Fibroblast of skin of left biceps (primary cell): ENCODE measurements at regions not wholly inside any gene's neighbourhood (a gene's known extent, or its start where the extent isn't known, plus 50 kb on each side); places are given as distances from the start of the nearest gene placed in this dataset.

ENCODE experiments used
- DNase-seq, 2 experiments: peaks; one replicate each; pipeline ENCODE4 v3.0.0-alpha.2; 2013; ENCODE audit warnings: low read depth in 2 of 2

DNA sequence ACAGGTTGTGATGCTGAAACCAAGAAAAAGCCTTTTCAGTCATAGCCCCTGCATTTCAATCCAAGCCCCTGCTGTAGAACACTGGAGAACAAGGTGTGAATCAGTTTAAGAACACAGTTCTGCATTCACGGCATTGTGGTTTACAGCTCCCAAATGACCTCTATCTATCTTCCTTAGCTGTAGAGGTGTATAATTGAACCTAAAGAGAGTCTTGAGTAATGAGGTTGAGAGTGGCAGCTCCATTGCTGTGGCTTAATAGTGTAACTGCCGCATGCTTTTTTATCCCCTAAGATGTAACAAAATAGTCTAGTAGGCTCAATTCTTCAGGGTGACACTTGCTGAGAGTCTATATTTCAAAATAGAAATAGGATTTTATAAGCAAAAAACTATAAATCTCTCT, 121.3 kb upstream of the EPHA4 start:
- no peak for DNase-seq

DNA sequence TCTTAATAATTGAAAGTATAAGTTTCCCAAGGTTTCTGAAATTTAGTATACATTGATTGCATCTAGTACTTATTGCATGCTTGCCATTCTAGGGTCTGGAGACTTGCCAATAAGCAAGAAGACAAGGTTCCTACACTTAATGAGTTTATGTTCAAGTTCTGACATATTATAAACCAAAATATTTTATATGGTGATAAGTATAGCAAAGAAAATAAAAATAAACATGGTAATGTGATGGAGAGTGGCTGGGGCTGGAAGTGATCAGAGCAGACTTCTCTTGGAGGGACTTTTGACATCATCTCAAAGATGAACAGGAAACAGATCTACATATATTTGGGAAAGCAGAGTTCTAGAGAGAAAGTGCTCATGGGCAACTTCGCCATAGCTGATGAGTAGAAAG, 119.5 kb upstream of the EPHA4 start:
- DNase-seq: no peak

DNA sequence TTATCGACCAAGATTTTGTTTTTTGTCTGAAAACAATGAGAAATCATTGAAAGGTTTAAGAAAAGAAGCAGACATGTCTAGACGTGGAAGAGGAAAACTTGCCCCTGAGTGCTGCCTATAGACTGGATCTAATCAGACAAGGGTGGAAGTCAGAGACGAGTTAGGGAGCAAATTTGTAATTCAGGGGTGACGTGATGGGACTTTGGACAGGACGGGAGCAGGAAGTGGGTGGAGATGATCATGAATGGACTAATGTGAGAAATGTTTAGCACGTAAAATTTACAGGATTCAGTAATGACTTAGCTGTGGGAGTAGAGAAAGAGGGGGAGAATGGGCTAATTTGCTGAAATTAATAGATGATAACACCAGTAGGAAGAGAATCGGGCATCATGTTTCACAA, 117.0 kb upstream of the EPHA4 start:
- DNase-seq: no peak

DNA sequence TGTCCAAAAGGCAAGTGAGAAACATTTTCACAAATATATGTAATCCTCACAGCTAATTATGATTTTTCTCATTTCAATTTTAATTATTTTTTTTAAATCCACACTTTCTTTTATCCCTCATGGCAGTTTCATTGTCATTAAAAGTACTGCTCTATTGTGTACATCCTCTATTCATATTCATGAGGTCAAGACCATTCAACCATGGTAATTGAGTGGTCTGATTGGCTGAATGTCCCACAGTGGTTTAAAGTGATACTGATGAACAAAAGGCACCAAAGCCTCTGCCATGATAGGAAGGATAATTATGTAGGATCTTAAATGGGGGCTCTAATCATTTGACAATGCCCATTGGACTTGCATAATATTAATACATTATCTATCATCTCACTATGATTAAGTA, 108.4 kb upstream of the EPHA4 start:
- DNase-seq: no peak

DNA sequence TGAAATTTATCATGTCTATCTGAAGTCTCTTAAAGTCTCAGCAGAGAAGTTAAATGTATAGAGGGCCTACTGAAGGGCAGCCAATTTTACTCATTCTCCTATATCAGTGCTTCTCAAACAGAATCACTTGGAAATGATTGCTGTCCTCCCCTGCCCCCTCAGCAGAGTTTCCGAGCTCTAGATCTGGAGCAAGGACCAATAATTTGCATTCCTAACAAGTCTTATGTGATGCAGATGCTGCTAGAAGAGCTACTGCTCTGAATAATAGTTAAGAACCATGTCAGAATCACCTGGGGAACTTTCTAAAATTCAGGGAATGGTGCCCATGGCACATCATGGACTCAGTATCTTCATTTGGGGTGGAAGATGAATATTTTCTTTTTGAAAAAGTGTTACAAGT, 105.6 kb upstream of the EPHA4 start:
- no peak for DNase-seq

DNA sequence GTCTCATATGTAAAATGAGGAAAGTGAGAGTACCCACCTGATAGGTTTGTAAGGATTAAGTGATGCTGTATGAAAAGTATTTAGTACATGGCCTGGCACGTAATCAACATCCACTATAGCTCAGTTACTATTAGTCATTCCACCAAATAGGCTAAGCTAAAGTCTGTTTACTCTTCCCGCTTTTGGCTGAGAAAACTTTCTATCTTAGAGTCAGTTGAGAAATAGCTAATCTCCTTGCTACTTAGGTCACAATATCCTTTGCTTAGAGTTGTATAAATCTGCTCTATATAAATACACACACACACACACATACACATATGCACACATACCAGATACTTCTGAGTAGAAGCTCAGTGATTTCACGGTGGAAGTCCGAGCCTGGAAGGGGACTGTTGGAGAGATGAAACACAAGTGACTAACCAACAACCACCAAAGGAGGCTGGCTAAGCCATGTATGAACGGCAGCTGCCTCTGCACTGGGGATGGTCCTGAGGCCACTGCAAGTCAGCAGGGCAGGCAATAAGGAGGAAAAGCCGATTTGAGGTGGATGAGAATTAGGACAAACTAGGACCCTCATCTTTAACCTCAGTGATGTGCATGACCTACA, 104.6 kb upstream of the EPHA4 start:
- DNase-seq: no peak

DNA sequence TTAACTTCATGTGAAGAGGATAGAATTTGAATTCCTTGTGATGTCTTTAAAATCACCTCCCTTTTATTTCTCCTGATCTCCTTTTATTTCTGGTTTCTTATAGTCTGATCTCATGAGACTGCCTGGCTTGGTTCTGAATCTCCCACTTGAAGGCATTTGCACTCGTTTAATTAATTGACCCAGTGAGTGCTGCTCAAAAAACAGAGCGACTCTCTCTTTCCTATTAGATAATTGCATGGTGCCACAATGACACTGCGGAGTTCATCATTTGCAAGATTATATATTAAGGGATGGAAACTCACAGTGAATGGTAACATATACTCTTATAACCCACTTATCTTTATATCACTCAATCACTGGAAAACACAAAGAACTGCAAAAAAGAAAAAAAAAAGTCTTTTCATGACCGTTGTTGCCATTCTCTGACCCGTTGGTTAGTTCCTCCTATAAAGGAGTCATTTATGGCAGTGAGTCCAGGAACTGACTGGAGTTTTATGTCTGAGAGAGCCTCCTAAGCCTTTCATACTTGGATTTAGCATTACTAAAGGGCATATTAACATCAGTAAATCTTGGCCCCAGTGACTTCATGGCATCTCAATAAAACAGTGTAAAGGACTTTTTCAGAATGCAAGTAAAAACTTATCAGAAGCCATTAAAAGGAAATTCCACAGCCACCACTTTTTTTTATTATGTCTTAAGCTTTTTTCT, 103.3 kb upstream of the EPHA4 start:
- no peak for DNase-seq

DNA sequence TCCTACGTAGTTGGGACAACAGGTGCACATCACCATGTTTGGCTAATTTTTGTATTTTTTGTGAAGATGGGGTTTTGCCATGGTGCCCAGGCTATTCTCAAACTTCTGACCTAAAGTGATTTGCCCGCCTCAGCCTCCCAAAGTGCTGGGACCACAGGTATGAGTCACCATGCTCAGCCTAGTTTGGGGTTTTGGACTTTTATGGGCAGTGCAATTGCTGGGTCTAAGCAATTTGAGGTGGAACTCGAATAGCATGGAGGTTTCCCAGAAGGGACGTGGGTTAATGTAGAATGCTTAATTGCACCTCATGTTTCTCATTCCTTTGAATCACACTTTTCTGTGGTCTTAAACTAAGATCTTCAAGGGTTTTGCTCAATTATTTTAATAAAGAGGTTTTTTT, 102.3 kb upstream of the EPHA4 start:
- DNase-seq: no peak

DNA sequence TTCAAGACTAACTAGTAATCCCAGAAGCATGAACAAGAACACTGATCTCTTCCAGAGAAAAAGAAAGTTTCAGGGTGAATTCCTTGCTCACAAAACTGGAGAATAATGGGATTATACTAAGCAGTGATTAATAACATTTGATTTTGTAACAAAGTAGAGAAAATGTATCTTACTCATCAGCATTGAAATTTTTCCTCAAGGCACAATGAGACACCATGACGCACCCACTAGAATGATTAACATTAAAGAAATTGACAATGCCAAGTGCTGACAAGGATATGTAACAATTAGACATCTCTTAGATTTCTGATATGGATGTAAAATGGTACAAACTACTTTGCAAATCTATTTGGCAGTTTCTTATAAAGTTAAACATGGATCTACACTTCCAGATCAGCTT, 101.1 kb upstream of the EPHA4 start:
- no peak for DNase-seq

DNA sequence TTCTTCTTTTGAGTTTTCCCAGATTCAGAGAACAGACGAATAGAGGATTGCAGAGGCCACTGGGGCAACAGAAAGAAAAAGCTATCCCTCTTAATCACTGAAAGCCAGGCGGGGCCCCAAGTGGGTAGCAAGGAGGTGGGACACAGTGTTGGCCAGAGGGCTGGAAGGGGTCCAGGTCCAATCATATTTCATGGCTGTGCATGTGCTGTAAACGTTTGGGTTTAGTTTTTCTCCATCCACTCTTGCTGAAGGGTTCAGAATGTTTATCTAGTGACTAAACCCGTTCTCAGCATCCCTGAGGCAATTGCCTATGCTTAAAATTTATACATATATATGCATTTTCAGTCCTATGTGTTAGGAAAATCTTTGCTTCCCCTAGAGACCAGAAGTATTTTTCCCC, 99.4 kb upstream of the EPHA4 start:
- DNase-seq: no peak

DNA sequence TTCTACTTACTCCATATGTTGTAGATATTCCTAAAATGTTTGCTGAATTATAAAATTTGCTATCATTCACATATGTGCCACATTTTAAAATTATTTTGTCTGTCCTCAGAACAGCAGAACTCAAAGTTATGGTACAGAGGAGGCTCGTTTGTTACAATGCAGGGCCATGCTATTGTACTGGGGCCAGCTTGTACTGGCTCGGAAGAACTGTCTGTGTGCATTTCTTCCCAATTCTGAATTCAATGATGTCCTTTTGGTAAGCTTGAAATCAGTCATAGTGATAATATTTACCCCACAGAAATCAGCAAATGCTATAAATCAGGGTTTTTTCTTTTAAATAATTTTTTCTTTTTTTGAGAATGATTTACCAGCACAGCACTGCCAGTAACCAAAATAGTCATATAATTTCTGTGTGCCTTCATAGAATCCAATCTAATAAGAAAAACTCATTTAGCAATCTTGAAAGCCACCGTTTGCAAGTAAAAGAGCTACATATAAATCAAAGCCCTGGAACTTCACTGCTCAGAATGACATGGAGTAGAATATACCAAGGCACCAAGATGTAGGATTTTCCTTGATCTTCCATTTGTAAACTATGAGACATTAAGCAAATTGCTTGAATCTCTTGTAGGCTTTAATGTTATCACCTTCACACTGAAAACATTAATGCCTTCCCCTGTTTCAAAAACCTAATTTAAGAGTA, 90.7 kb upstream of the EPHA4 start:
- no peak for DNase-seq

DNA sequence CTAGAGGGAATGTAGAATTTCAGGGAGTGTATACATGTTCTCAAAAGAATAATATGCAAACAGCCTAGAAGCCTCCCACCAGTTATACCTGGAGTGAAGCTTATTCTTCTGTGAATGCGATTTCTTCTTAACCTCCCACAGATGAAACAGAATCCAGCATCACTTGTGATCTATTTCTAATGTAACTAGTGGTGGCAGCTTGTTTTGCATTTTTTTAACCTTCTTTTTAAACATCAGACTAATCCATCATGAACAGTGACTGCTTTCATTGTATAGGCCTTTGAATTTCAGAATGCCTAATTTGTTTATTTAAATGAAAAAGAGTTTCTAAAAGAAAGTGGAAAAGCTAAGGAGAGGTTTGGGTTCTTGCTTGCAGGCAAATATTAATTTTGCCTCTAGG, 85.7 kb upstream of the EPHA4 start:
- DNase-seq: no peak

DNA sequence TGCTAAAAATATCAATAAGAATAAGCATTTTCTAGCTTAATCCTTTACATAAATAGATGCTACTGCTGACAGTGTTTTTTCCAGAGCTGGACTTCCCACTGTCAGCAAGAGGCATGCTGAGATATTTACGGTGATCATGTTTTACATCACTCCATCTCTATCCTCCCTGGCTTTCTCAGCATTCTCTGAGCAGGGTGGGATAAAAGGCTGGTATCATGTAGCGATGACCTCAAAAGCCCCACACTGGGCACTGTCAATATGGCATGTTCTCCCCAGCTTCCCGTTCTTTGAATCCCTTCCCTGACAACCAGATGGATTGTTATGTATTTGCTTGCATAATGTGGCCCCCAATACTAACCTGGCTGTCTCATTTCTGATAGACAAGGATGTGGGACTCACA, 83.2 kb upstream of the EPHA4 start:
- no peak for DNase-seq

DNA sequence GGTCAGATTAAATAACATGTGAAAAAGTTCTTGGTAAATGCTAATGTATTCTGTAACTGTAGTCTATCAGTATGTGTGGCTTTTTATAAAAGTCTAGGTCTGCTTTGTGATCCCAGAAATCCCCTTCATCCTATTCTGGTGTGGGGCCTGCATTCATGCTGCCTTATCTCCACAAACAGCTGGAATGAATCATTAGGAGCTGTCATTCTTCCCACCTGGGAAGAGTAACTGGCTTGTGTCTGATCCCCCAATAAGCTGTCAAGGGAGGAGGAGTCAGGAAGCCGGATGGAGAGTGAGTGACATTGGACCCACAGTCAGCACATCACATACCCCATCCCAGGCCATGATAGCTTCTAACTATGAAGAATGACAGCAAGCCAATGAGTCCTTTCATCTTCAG, 81.1 kb upstream of the EPHA4 start:
- no peak for DNase-seq

DNA sequence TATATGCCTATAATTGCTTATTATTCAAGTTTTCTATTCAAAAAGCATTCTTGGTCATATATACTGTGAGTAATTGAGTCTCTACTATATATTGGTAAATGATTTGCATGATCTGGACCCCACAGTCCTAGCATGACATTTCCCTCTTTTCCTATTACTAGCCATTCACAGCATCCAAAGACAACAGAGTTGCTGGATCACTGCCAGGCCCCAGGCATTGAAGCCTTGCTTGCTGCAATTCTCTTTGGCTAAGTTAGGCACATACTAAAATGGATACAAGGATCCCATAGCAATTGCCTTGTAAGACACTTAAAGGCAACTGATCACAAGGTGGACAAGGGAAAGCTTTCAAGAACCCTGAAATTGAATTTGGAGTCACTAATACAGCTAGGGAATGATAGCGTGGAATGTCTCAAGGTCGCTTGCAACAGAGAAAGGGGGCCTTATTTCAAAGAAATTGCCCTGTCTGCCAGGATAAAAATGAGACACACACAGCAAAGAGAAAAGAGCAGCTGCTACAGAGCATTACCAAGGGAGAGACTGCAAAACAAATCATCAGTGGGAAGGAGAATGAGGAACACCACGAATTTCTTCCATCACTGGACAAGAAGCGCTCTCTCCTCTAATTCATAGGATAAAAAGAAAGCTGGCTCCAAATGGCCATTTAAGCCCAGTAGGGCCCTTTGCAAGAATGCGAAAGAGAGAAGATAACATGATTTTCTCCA, 77.1 kb upstream of the EPHA4 start:
- no peak for DNase-seq

DNA sequence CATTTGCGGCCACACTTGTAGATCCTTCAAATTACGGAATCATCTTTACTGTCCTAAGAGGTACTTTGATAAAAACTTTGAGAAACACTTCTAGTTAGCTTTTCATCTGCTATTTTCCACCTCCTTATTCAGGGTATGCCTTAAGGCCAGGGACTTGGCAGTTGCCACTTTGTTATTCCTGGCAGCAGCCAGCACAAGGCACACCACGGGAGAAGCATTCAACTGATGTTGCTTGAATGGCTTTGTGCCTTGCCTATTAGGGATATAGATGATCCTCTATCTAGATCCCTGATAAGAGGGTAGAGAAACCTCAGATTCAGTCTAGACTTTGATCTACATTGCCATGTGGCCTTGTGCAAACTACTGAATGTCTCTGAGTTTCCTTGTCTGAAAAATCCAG, 70.3 kb upstream of the EPHA4 start:
- no peak for DNase-seq

DNA sequence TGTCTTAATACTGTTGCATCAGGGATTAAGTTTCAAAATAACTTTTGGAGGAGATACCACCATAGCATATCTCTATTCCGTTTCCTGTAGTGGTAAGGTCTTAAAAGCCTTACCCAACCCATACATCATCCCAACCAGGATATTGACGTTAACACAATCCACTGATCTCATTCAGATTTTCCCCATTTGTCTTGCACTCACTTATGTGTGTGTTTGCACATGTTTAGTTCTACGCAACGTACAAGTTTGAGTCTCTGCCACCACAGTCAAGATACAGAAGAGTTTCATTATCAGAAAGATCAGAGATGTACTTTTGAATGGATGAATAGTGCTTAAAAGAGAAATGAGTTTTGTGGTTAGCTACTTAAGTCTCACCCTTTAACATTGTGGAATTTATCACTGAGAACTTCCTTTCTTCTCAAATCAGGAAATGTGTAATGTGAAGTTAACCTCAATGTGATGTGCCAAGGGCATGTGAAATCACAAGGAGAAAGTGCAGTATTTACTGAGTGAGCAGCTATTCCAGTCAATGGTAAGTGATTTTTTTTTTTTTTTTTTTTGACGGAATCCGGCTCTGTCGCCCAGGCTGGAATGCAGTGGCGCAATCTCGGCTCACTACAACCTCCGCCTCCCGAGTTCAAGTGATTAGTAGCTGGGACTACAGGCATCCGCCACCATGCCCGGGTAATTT, 69.2 kb upstream of the EPHA4 start:
- no peak for DNase-seq

DNA sequence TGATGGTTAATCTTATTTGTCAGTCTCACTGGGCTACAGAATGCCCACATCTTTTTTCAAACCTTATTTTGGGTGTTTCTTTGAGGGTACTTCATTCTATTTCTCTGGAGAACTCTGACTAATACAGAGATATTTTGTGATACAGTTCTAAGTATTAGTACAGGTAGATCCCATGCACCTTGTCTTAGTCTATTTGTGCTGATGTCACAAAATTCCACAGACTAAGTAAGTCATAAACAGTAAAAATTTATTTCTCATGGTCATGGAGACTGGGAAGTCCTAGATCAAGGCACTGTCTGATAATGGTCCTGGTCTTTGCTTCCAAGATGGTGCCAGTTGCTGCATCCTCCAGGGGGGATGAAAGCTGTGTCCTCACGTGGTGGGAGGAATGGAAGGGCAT, 68.6 kb upstream of the EPHA4 start:
- DNase-seq: no peak

DNA sequence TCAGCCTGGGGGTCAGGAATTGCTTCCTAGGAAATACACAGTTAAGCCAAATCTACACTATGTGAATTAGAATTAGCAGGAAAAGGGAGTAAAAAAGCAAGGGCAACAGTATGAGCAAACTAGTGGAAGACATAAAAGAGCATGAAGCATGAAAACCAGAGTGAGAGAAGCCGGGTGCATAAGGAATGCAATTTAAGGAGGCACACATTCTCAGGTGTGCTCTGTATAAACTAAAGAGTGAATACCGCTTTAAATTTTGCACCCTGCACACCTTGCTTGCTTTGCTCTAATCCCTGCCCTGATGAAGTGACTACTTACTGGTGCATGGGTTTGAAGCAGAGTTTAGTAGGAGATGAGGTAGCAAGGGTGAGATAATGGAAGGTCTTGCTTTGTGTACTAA, 65.7 kb upstream of the EPHA4 start:
- DNase-seq: no peak

DNA sequence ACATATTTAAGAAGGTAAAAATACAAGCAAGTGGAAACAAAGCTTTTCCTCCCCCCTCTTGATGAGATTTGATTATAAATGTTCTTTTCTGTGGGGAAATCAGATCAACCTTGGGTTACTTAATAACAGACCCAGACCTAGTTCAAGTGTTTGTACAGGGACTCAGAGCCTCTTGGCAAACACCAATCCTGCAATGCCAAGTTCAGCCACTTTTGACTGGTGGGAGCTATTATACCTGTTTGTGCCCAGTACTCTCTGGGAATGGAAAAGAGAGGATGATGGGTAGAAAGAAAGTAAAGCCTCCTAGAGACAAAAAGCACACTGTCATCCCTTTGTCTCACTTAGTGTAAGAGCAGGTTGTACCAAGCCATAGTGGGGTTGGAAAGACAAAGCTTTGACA, 63.8 kb upstream of the EPHA4 start:
- DNase-seq: no peak

DNA sequence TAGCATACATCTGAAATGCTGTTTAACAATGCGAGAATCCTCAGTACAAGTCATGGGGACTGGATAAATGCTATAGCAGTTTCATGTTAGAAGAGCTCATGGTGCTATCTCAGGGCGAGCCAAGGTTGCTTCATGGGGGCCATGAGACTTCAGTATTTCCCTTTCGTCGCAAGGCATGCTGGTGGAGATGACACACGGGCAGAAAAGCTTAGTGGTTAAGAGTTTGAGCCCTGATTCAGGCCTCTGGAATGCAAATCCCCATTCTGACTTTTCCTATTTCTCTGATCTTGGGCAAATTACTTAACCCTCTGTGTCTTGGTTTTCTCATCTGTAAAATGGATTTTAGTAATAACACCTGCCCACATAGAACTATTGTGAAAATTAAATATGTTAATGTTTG, 57.4 kb upstream of the EPHA4 start:
- DNase-seq: peak; percentile 37 to 38

DNA sequence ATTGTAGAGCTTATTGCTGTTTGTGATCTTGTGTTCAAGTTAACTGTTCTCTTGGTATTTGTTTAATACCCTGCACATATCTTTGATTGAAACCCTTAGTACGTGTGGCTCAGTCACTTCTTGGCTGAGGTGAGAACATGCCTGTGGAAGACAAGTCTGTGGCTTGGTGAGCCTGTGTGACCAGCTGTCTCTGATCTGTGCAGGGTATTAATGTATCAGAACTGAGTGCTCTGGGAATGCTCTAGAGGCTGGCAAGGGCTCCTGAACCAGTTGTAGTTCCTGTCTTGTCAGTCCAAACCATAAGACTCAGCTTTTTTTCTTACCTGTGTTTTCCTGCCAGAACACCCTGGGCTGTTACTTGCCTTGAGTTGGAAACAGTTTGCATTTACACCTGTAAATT, 52.4 kb upstream of the EPHA4 start:
- DNase-seq: no peak
